ENCODE measurements at regions not wholly inside any gene's neighbourhood (a gene's known extent, or its start where the extent isn't known, plus 50 kb on each side); places are given as distances from the start of the nearest gene placed in this dataset.

DNA sequence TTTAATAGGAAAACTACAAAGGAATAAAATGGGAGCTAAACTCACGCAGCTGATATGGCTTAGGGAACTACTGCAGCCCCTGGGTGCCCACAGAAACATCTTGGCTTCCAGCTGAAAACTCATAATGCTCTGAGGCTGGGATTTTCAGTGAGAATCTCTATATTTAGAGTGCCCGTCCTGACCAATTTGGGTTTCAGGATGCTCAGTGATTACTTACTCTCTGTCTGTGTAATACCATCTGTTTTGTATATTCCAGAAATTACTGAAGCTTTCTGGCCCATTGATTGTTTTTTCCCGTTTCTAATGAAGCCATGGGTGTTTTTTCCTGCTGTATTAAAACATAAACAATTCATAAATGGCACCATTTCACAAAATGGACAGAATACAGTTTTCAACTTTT is 50.6 kb upstream of the ZNF385D start:
- no peaks in the 10 kb centered on the region for H3K27me3 ChIP-seq
- DNase-seq: no peak
- H3K36me3 ChIP-seq: no peaks in the 10 kb centered on the region
- no peak overlapping the region for H3K4me3 ChIP-seq
- 0 out of 2 replicates have a peak, but pooled peaks cover 2% of the 10 kb centered on the region for H3K9me3 ChIP-seq

DNA sequence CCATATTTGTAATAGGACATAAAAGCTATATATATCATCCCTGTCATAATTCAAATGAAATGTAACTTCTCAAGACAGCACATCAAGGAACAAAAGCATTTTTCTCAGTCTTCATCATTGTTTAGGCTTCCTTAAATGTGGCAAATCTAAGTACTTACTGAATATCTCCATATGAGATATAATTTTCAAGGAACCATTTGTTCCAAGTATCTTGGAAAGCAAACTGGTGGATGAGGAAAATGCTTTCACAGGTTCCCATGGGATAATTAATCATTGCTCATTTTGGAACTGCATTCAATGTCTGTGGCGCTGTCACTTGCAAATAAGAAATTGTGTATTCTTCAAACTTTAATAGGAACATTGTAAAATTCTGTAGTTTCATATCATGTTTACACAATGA is 52.6 kb upstream of the ZNF385D start:
- no peaks in the 10 kb centered on the region for H3K27me3 ChIP-seq
- H3K4me3 ChIP-seq: no peak overlapping the region
- H3K36me3 ChIP-seq: no peaks in the 10 kb centered on the region
- H3K9me3 ChIP-seq: 0 out of 2 replicates have a peak, but pooled peaks cover 2% of the 10 kb centered on the region
- no peak for DNase-seq

GRCh38 chr3:21804330-21804729 is 53.3 kb upstream of the ZNF385D start:
- H3K4me3 ChIP-seq: no peak overlapping the region
- H3K9me3 ChIP-seq: 0 out of 2 replicates have a peak, but pooled peaks cover 2% of the 10 kb centered on the region
- no peak for DNase-seq
- no peaks in the 10 kb centered on the region for H3K27me3 ChIP-seq
- H3K36me3 ChIP-seq: no peaks in the 10 kb centered on the region

DNA sequence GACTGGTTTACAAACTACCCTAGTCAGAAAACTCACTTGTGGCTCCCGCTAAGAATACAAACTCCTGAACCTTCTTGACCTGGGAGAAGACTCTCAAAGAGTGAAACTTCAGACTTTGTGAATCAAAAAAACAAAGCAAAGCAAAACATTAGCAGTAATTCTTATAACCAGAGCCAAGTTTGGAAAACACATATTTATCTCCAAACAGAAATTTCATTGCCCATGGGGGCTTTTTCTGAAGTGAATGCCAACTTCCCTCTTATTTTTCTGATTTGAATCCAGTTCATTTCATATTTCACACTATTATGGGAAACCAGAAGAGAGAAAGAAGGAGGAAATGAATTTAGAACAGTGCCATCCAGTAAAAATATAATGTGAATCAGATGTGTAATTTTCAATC is 55.7 kb upstream of the ZNF385D start:
- H3K36me3 ChIP-seq: no peaks in the 10 kb centered on the region
- H3K9me3 ChIP-seq: no peaks in the 10 kb centered on the region
- no peak overlapping the region for H3K4me3 ChIP-seq
- no peaks in the 10 kb centered on the region for H3K27me3 ChIP-seq
- DNase-seq: no peak

DNA sequence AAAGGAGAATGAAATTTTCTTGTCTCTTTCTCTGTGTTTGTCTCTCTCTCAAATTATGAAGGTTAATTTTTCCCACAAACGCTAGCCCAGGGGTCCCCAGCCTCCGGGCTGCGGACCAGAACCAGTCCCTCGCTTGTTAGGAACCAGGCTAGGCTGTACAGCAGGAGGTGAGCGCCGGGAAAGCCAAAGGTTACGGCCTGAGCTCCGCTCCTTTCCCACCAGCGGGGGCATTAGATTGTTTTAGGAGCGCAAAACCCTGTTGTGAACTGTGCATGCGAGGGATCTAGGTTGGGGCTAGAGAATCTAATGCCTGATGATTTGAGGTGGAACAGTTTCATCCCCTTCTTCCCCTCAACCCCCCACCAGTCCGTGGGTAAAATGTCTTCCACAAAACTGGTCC is 74.7 kb upstream of the ZNF385D start:
- H3K9me3 ChIP-seq: no peaks in the 10 kb centered on the region
- DNase-seq: no peak
- H3K36me3 ChIP-seq: no peaks in the 10 kb centered on the region
- H3K4me3 ChIP-seq: no peak overlapping the region
- H3K27me3 ChIP-seq: no peaks in the 10 kb centered on the region

GRCh38 chr3:21826416-21826815 is 75.4 kb upstream of the ZNF385D start:
- Histone ChIP-seq H3K9me3 (no peaks in the 10 kb centered on the region), H3K4me3 (no peak overlapping the region), H3K36me3 (no peaks in the 10 kb centered on the region), H3K27me3 (no peaks in the 10 kb centered on the region)
- no peak for DNase-seq

DNA sequence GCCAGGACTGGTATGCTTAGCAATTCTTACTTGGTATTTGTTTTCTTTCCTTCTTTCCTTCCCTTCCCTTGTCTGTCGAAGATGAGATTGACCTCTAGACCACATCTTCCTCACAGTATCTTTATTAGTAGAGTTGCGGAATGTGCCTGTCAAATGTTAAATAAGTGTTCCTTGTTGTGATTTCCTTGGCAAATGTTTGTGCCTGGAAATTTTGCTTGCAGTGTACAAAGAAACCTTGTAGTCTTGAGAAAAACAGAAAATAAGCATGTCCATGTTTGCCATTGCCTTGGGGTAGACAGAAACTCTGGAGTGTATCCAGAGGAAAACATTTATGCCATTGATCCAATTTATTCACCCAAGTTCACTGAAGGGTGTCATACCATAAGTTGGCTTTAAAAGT is 79.5 kb upstream of the ZNF385D start:
- Histone ChIP-seq H3K9me3 (no peaks in the 10 kb centered on the region), H3K4me3 (no peak overlapping the region), H3K36me3 (no peaks in the 10 kb centered on the region), H3K27me3 (no peaks in the 10 kb centered on the region)
- DNase-seq: no peak

- Histone ChIP-seq H3K36me3 (no peaks in the 10 kb centered on the region), H3K9me3 (no peaks in the 10 kb centered on the region), H3K4me3 (no peak overlapping the region), H3K27me3 (no peaks in the 10 kb centered on the region)
- no peak for DNase-seq
These were observed 84.3 kb upstream of the ZNF385D start for GRCh38 chr3:21835264-21835663.

- H3K9me3 ChIP-seq: no peaks in the 10 kb centered on the region
- DNase-seq: no peak
- no peaks in the 10 kb centered on the region for H3K36me3 ChIP-seq
- H3K4me3 ChIP-seq: no peak overlapping the region
- no peaks in the 10 kb centered on the region for H3K27me3 ChIP-seq
These were observed 85.2 kb upstream of the ZNF385D start for GRCh38 chr3:21836227-21836626.

- H3K36me3 ChIP-seq: no peaks in the 10 kb centered on the region
- H3K9me3 ChIP-seq: no peaks in the 10 kb centered on the region
- no peaks in the 10 kb centered on the region for H3K27me3 ChIP-seq
- no peak overlapping the region for H3K4me3 ChIP-seq
- no peak for DNase-seq
These were observed 88.2 kb upstream of the ZNF385D start for GRCh38 chr3:21839176-21839575.

DNA sequence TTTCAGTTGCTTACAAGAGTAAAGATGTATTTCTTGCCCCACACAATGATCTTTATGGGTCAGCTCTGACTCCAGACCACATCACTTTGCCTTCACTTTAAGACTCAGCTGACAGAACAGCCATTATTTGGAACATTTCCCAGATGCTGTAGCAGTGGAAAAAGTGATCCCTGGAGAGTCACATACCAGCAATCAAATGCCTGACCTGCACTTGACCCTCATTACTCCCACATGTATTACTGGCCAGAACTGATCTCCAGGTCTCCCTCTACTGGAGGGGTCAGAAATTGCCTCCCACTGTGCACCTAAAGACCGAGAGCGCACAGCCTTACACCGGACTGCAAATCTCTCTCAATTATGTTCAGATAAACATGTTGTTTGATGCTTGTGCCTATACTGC is 88.6 kb upstream of the ZNF385D start:
- DNase-seq: peak; percentile 53
- no peak overlapping the region for H3K4me3 ChIP-seq
- no peaks in the 10 kb centered on the region for H3K9me3 ChIP-seq

DNA sequence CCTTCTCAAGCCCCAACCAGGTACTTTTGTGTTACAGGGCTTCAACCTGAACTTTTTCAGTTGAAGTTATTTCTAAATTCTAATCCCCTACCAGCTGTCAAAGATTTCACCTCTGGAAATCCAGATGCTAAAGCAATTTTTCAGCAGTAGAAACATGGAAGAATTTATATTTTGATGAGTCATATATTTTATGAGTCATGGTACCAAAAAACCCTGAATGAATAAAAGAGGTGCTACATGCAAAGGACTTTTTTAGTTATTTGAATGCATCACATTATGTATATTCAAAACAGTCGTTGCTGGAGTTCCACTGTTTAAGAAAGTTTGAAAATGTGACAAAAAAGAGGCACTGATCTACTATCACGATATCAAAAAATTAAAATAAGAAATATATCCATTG is 96.0 kb upstream of the ZNF385D start:
- Histone ChIP-seq H3K27me3 (no peaks in the 10 kb centered on the region), H3K36me3 (no peaks in the 10 kb centered on the region), H3K9me3 (no peaks in the 10 kb centered on the region), H3K4me3 (no peak overlapping the region)
- DNase-seq: no peak

More for the DNA sequence above, 88.6 kb upstream of the ZNF385D start:
- no peaks in the 10 kb centered on the region for H3K36me3 ChIP-seq
- H3K27me3 ChIP-seq: no peaks in the 10 kb centered on the region

- H3K4me3 ChIP-seq: no peak overlapping the region
- no peaks in the 10 kb centered on the region for H3K9me3 ChIP-seq
- H3K36me3 ChIP-seq: no peaks in the 10 kb centered on the region
- no peak for DNase-seq
- H3K27me3 ChIP-seq: no peaks in the 10 kb centered on the region
These were observed 108.4 kb upstream of the ZNF385D start for GRCh38 chr3:21859124-21860081.

DNA sequence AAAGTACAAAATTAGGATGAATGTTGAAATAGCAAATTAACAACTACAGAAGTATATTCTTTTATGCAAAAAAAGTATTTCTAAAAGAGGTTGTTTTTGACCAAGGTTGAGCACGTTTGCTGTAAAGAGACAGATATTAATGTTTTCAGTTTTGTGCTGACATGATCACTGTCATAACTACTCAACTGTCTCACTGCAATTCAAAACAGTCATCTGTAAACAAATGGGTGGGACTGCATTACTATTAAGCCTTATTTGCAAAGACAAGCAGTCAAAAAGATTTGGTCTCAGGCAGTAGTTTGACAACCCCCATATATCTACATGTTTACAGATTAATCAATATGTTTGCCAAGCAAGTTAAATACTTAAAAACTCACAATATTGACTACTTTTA is 109.1 kb upstream of the ZNF385D start:
- no peaks in the 10 kb centered on the region for H3K36me3 ChIP-seq
- no peak for DNase-seq
- no peaks in the 10 kb centered on the region for H3K9me3 ChIP-seq
- no peak overlapping the region for H3K4me3 ChIP-seq
- no peaks in the 10 kb centered on the region for H3K27me3 ChIP-seq

DNA sequence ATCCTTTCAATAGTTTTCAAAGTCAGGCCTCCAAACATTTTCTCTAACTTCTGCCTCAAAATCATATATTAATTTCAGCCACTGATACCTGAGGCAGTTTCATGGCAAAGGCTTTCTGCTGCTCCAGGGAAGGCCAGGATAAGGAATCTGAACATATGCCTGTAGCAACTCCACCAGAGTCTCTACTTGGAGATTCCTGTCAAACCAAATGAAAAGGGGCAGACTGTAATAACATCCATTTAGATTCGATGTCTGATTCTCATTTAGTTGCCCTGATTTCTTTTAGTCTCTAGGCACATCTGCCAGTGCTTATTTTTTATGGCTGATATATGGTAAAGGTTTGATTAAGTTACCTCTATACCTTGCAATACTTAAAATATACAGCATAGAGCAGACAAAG is 109.6 kb upstream of the ZNF385D start:
- Histone ChIP-seq H3K36me3 (no peaks in the 10 kb centered on the region), H3K27me3 (no peaks in the 10 kb centered on the region), H3K9me3 (no peaks in the 10 kb centered on the region), H3K4me3 (no peak overlapping the region)
- DNase-seq: no peak

DNA sequence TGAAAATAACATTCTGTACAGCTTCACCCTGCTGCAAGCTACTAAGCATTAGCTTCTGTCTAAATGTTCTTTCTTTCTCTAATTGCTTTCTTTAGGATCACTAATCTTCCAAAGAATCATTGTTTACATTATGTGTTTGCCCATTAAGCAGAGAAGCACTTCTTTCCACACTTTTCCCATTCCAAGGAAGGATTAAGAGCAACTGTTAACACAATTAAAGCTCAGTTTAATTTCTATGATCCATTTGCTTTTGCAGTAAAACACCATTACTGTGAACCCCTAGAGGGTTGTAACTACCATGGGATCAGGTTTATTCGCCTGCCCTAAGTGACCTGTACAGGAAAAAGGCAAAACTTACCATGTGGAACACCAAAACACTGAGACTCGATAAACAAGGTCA is 125.8 kb upstream of the ZNF385D start:
- Histone ChIP-seq H3K9me3 (no peaks in the 10 kb centered on the region), H3K36me3 (no peaks in the 10 kb centered on the region), H3K27me3 (no peaks in the 10 kb centered on the region), H3K4me3 (no peak overlapping the region)
- no peak for DNase-seq

DNA sequence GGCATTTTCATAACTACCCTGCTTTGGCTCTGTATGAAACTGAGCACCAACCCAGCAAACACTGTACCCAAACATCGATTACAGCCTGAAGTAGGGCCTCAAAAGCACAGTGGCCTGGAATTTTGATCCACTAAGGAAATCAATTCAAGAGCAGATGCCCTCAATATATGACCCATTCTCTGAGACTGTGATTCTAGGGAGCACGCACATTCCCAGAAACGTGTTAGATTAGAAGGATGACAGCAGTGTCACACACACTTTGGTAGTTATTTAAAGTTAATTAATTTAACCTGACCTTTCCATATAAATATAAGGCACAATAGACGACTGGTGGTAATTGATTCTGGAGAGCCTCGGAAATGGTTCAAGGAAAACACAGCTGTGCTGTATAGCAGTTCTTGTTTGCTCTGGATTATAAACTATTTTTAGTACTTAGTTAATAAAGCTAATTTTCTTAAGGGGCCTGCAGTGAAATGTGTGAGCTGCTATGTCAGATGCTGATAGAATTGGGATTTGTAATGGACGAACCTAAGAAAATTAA is 126.3 kb upstream of the ZNF385D start:
- no peaks in the 10 kb centered on the region for H3K9me3 ChIP-seq
- no peaks in the 10 kb centered on the region for H3K27me3 ChIP-seq
- no peaks in the 10 kb centered on the region for H3K36me3 ChIP-seq
- no peak for DNase-seq
- no peak overlapping the region for H3K4me3 ChIP-seq

All from MG63 (cell line).